Keratinocyte (primary cell): ENCODE measurements at regions not wholly inside any gene's neighbourhood (a gene's known extent, or its start where the extent isn't known, plus 50 kb on each side); places are given as distances from the start of the nearest gene placed in this dataset.

ENCODE experiments used
- DNase-seq: peaks from one replicate; pipeline ENCODE4 v3.0.0-alpha.2; 2011; ENCODE audit warnings: low read depth, missing footprints, low spot score
- FAIRE-seq: peaks from 2 replicates; lab custom pipeline; 2011; peaks lifted over from hg19 to GRCh38; lab: Jason Lieb, UNC
- H2AFZ ChIP-seq: 2 replicates; pipeline ENCODE4 v1.6.0; 2012; ENCODE audit warnings: low read length, control low read depth, inconsistent platforms; ENCODE audit not compliant: control insufficient read depth
- H3K27ac ChIP-seq: 2 replicates; pipeline ENCODE4 v1.5.1; 2011; ENCODE audit warnings: low read length; ENCODE audit not compliant: control insufficient read depth, insufficient read depth
- H3K27me3 ChIP-seq: 3 replicates; pipeline ENCODE4 v1.6.0; 2011; ENCODE audit warnings: low read length; ENCODE audit not compliant: control insufficient read depth, insufficient read depth; ENCODE audit errors: extremely low read depth
- H3K36me3 ChIP-seq, 2 experiments: 2 replicates in 1 of 2; 3 replicates in 1 of 2; pipeline ENCODE4 v1.5.1; 2011; ENCODE audit warnings: low read length in 2 of 2, mild to moderate bottlenecking in 1 of 2; ENCODE audit not compliant: control insufficient read depth in 2 of 2, insufficient read depth in 2 of 2; ENCODE audit errors: extremely low read depth in 1 of 2
- H3K4me1 ChIP-seq: 3 replicates; pipeline ENCODE4 v1.5.1; 2011; ENCODE audit warnings: low read length; ENCODE audit not compliant: control insufficient read depth, insufficient read depth; ENCODE audit errors: extremely low read depth
- H3K4me2 ChIP-seq: 3 replicates; pipeline ENCODE4 v1.6.0; 2011; ENCODE audit warnings: low read depth, low read length; ENCODE audit not compliant: control insufficient read depth, insufficient read depth; ENCODE audit errors: extremely low read depth
- H3K4me3 ChIP-seq, 3 experiments: fragments of 200-600 bp in 1 of 3; sonication (generic) in 1 of 3; 2 replicates in 2 of 3; 3 replicates in 1 of 3; pipeline ENCODE4 v1.5.1; 2011 to 2016; ENCODE audit warnings: low read length in 3 of 3, mild to moderate bottlenecking in 3 of 3, control low read depth in 2 of 3, inconsistent platforms in 1 of 3, low read depth in 1 of 3, mixed read lengths in 1 of 3, mixed run types in 1 of 3, moderate library complexity in 1 of 3; ENCODE audit not compliant: control insufficient read depth in 2 of 3, insufficient read depth in 2 of 3; ENCODE audit errors: extremely low read depth in 1 of 3
- H3K79me2 ChIP-seq: 2 replicates; pipeline ENCODE4 v1.6.0; 2012; ENCODE audit warnings: low read length; ENCODE audit not compliant: control insufficient read depth, insufficient read depth
- H3K9ac ChIP-seq: 3 replicates; pipeline ENCODE4 v1.6.0; 2011; ENCODE audit warnings: low read length; ENCODE audit not compliant: control insufficient read depth, insufficient read depth; ENCODE audit errors: extremely low read depth
- H3K9me1 ChIP-seq: 3 replicates; pipeline ENCODE4 v1.6.0; 2011; ENCODE audit warnings: low read length; ENCODE audit not compliant: control insufficient read depth, insufficient read depth; ENCODE audit errors: extremely low read depth
- H3K9me3 ChIP-seq: 2 replicates; pipeline ENCODE4 v1.5.1; 2012; ENCODE audit warnings: low read depth, low read length; ENCODE audit not compliant: control insufficient read depth
- H4K20me1 ChIP-seq: 3 replicates; pipeline ENCODE4 v1.6.0; 2011; ENCODE audit warnings: low read length; ENCODE audit not compliant: control insufficient read depth, insufficient read depth; ENCODE audit errors: extremely low read depth
- EZH2 ChIP-seq: IDR thresholded peaks from one replicate; pipeline ENCODE4 v1.6.1; 2012; ENCODE audit warnings: inconsistent platforms, mild to moderate bottlenecking, low read length, moderate library complexity
- dilution Hi-C: fragments of 300-500 bp; cut with MboI; formaldehyde crosslinking; loops from one replicate; pipeline ENCODE4 v1.7.0; 2020; ENCODE audit warnings: low sequenced_read_pairs; ENCODE audit not compliant: extremely low pct_ligation_motif_present
- TF ChIP-seq, protein P1 (sequence below), 3 experiments: IDR thresholded peaks in 1 of 3; conservative IDR thresholded peaks in 1 of 3; optimal IDR thresholded peaks in 1 of 3; 2 replicates in 2 of 3; 3 replicates in 1 of 3; pipeline versions ENCODE3 to v1.5.1; 2011; ENCODE audit warnings: low read length in 3 of 3, mild to moderate bottlenecking in 3 of 3, moderate library complexity in 2 of 3, control low read depth in 1 of 3, inconsistent platforms in 1 of 3; ENCODE audit not compliant: insufficient read depth in 2 of 3; ENCODE audit errors: extremely low read depth in 1 of 3

DNA sequence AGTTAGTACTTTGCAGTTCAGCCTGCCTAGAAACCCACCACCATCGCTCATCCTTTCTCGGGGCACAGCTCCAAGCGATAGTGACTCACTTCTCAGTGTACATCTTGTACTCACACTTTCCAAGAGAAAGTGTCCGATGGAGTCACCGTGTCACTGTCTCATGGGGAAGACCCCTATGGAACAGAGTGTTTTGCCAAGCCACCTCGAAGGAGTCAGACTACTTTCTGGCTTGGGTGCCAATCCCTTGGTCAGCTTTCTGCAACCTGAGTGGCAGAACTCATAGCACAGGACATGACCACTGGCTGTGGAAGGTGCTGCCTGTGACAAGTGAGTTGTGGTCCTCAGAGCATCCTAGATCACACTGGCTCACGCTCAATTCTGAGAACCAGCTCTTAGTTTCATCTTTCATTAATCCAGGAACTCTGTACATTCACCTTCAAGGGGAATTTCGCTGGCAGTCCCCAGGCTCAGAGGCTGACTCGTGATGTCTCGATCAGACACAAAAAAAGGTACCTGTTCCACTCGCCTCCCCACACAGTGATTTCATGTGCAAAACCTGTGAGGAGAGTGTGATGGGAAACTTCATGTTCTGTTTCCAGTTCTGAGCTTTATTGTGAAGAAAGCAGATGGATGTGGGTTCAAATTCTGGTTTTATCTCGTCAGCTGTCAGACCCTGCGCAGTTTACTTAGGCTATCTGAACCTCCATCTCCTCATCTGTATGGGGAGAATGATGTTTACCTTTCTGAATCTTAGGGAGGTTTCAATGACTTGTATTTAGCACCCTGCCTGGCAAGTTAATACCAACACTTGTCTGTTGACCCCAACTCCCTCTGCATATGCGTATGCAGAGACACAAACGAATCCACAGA lies 127.3 kb upstream of the CCND2 start:
- FAIRE-seq, result no peak

DNA sequence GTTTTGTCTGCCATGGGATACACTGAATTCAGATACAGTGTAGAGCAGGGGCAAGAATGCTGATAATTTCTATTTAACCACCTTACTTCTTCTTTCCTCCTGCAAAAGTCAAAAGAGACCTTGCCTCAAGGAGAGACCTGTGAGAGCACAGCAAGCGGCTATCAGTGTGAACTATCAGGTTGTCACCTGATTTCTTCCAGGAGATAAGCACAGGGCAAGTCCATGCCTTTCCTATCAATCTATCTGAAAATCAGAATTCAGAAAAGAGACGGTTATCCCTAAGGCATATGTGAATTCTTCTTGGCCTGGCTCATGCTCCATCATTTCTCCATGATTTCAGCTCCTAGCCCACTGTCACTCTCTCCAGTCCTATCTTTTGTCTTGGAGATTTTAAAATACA lies 128.9 kb upstream of the CCND2 start:
- FAIRE-seq (peak; percentile 57), DNase-seq (no peak)
- Histone ChIP-seq H3K9me1 (no peaks in the 10 kb centered on the region), H3K79me2 (no peaks in the 10 kb centered on the region), H3K4me3 (no peak overlapping the region), H3K4me2 (no peak overlapping the region), H3K9ac (no peak overlapping the region), H3K36me3 (no peaks in the 10 kb centered on the region), H2AFZ (no peak overlapping the region), H3K4me1 (peaks cover 19% of the 10 kb centered on the region), H4K20me1 (no peaks in the 10 kb centered on the region), H3K9me3 (no peaks in the 10 kb centered on the region), H3K27me3 (no peaks in the 10 kb centered on the region), H3K27ac (no peak overlapping the region)
- TF ChIP-seq EZH2, result no peak
- TF ChIP-seq, protein P1, sequence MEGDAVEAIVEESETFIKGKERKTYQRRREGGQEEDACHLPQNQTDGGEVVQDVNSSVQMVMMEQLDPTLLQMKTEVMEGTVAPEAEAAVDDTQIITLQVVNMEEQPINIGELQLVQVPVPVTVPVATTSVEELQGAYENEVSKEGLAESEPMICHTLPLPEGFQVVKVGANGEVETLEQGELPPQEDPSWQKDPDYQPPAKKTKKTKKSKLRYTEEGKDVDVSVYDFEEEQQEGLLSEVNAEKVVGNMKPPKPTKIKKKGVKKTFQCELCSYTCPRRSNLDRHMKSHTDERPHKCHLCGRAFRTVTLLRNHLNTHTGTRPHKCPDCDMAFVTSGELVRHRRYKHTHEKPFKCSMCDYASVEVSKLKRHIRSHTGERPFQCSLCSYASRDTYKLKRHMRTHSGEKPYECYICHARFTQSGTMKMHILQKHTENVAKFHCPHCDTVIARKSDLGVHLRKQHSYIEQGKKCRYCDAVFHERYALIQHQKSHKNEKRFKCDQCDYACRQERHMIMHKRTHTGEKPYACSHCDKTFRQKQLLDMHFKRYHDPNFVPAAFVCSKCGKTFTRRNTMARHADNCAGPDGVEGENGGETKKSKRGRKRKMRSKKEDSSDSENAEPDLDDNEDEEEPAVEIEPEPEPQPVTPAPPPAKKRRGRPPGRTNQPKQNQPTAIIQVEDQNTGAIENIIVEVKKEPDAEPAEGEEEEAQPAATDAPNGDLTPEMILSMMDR (optimal IDR thresholded peaks at IDR 0.05 in 1 of 3, IDR thresholded peaks at IDR 0.05 in 1 of 3, conservative IDR thresholded peaks at IDR 0.05 in 1 of 3; ENCODE audit: extremely low read depth in 1 of 3, insufficient read depth in 2 of 3, low read length in 3 of 3), result no peak
- dilution Hi-C loops, result no loop called here

More for the DNA sequence above, 127.3 kb upstream of the CCND2 start:
- no peak for DNase-seq
- no peaks in the 10 kb centered on the region for H3K36me3 ChIP-seq
- peaks cover 19% of the 10 kb centered on the region for H3K4me1 ChIP-seq
- H3K27me3 ChIP-seq, result no peaks in the 10 kb centered on the region
- no peaks in the 10 kb centered on the region for H4K20me1 ChIP-seq
- H3K4me2 ChIP-seq, result no peak overlapping the region
- no peak overlapping the region for H2AFZ ChIP-seq
- dilution Hi-C loops, result no loop called here
- no peak overlapping the region for H3K9ac ChIP-seq
- TF ChIP-seq, protein P1 (optimal IDR thresholded peaks at IDR 0.05 in 1 of 3, IDR thresholded peaks at IDR 0.05 in 1 of 3, conservative IDR thresholded peaks at IDR 0.05 in 1 of 3; ENCODE audit: extremely low read depth in 1 of 3, insufficient read depth in 2 of 3, low read length in 3 of 3), result no peak
- no peak for TF ChIP-seq EZH2
- no peak overlapping the region for H3K4me3 ChIP-seq
- H3K27ac ChIP-seq, result no peak overlapping the region
- H3K79me2 ChIP-seq, result no peaks in the 10 kb centered on the region
- H3K9me1 ChIP-seq, result no peaks in the 10 kb centered on the region
- H3K9me3 ChIP-seq, result no peaks in the 10 kb centered on the region
